HG02759 (cell line): ENCODE measurements at regions not wholly inside any gene's neighbourhood (a gene's known extent, or its start where the extent isn't known, plus 50 kb on each side); places are given as distances from the start of the nearest gene placed in this dataset.
"Not testable (repeated sequence)": the region's sequence is repeated elsewhere in the genome, so short reads cannot be mapped to it uniquely, and the experiment has no call there.

ENCODE experiments used
- ATAC-seq: cut with Tn5 transposase; IDR thresholded peaks from one replicate; pipeline ENCODE4 v1.9.1; 2021; ENCODE audit warnings: mild to moderate bottlenecking, moderate library complexity; ENCODE audit not compliant: unreplicated experiment

- ATAC-seq, result no peak
Measured at GRCh38 chr15:100733101-100733842, 130.9 kb downstream of the ASB7 start.

GRCh38 chr15:100733843-100734185, 131.4 kb downstream of the ASB7 start:
- ATAC-seq, result not testable (repeated sequence)

GRCh38 chr15:100734586-100734985, 132.2 kb downstream of the ASB7 start:
- ATAC-seq, result no peak

GRCh38 chr15:100735129-100736053, 133.0 kb downstream of the ASB7 start:
- no peak for ATAC-seq

- ATAC-seq, result no peak
Measured at GRCh38 chr15:100737214-100737613, 134.8 kb downstream of the ASB7 start.

- no peak for ATAC-seq
Measured at GRCh38 chr15:100738614-100739013, 136.2 kb downstream of the ASB7 start.

- no peak for ATAC-seq
Measured at GRCh38 chr15:100740138-100740537, 137.7 kb downstream of the ASB7 start.

- no peak for ATAC-seq
Measured at GRCh38 chr15:100751585-100751984, 128.0 kb upstream of the ALDH1A3 start.

- no peak for ATAC-seq
Measured at GRCh38 chr15:100753503-100753902, 126.1 kb upstream of the ALDH1A3 start.

GRCh38 chr15:100757661-100758060, 122.0 kb upstream of the ALDH1A3 start:
- no peak for ATAC-seq

GRCh38 chr15:100758555-100758954, 121.1 kb upstream of the ALDH1A3 start:
- no peak for ATAC-seq

- no peak for ATAC-seq
Measured at GRCh38 chr15:100759106-100759505, 120.5 kb upstream of the ALDH1A3 start.

- no peak for ATAC-seq
Measured at GRCh38 chr15:100759698-100760356, 119.8 kb upstream of the ALDH1A3 start.

- ATAC-seq, result no peak
Measured at GRCh38 chr15:100760357-100760903, 119.2 kb upstream of the ALDH1A3 start.

- no peak for ATAC-seq
Measured at GRCh38 chr15:100761290-100761935, 118.2 kb upstream of the ALDH1A3 start.

GRCh38 chr15:100762289-100762688, 117.3 kb upstream of the ALDH1A3 start:
- no peak for ATAC-seq

GRCh38 chr15:100762913-100763834, 116.5 kb upstream of the ALDH1A3 start:
- no peak for ATAC-seq

GRCh38 chr15:100763835-100764750, 115.5 kb upstream of the ALDH1A3 start:
- no peak for ATAC-seq
